Activated naive CD8-positive, alpha-beta T cell treated with anti-CD3 and anti-CD28 coated beads, Interleukin-2, amount 10 ng/mL, durations not matched to agents 7 days and 5 days (primary cell): ENCODE measurements at regions not wholly inside any gene's neighbourhood (a gene's known extent, or its start where the extent isn't known, plus 50 kb on each side); places are given as distances from the start of the nearest gene placed in this dataset.
"Not testable (repeated sequence)": the region's sequence is repeated elsewhere in the genome, so short reads cannot be mapped to it uniquely, and the experiment has no call there.

Experiments
- ATAC-seq: fragments of 150-1000 bp; cut with Tn5 transposase; one replicate; pipeline ENCODE4 v1.10.0; 2021; ENCODE audit warnings: low read depth, moderate library complexity
- POLR2A ChIA-PET: fragments of 350-600 bp; sonication (Branson Sonifier 250); formaldehyde crosslinking; loops from one replicate; lab custom pipeline; 2021; ENCODE audit warnings: antibody characterized with exemption; lab: Charles Lee
- DNase-seq: peaks from one replicate; pipeline ENCODE4 v3.0.0; 2021
- H3K27ac Mint-ChIP-seq: one replicate; pipeline ENCODE4 v1.8.0; 2022; ENCODE audit warnings: mild to moderate bottlenecking, mixed read lengths
- H3K27me3 Mint-ChIP-seq: one replicate; pipeline ENCODE4 v1.8.0; 2022; ENCODE audit warnings: mild to moderate bottlenecking, moderate library complexity, mixed read lengths
- H3K36me3 Mint-ChIP-seq: one replicate; pipeline ENCODE4 v1.8.0; 2021; ENCODE audit warnings: mild to moderate bottlenecking, mixed read lengths
- H3K4me1 Mint-ChIP-seq: one replicate; pipeline ENCODE4 v1.8.0; 2021; ENCODE audit warnings: mixed read lengths
- H3K4me3 Mint-ChIP-seq: one replicate; pipeline ENCODE4 v1.8.0; 2022; ENCODE audit warnings: mild to moderate bottlenecking, moderate library complexity, mixed read lengths
- H3K9me3 Mint-ChIP-seq: one replicate; pipeline ENCODE4 v1.8.0; 2021; ENCODE audit warnings: mixed read lengths

DNA sequence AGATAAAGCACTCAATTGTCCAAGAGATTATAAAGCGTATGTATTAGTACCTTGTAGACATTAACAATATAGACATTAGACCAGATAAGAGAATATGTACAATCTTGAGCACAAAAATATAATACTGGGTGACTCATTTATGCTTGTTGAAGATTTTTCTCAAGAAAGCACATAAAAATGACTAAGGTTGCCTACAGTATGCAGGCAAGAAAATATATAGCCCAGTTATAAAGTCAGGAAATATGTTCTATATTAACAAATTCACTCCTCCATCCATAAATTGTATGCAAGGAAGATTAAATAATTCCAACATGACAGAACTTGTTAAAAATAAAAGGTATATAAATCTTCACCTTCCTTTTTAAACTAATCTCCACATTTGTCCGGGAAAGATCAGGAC, 356.4 kb upstream of the SLC39A10 start:
- DNase-seq (no peak), ATAC-seq (no peak)
- Mint-ChIP-seq H3K4me1 (no peaks in the 10 kb centered on the region), H3K27me3 (no peaks in the 10 kb centered on the region), H3K4me3 (no peak overlapping the region), H3K36me3 (no peaks in the 10 kb centered on the region), H3K27ac (no peak overlapping the region), H3K9me3 (no peaks in the 10 kb centered on the region)
- POLR2A ChIA-PET: no interaction called here

DNA sequence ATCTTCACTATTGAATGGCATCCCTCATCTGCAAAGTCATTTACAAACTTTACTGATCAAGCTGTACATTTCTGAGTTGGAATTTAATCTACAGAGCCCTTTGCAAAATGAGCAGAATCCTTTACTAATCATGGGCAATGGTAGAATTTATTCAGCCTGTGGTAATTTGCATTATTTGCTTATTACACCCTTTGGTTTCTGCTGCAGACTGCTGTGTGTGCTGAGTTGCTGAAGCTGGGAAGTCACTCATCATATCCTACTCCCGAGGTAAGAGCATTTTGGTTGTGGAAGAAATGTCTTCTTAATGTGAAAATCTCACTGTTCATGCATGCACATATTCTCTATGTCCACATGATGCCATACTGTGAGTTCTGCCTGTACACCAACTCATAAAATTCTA, 357.4 kb upstream of the SLC39A10 start:
- POLR2A ChIA-PET: no interaction called here
- Mint-ChIP-seq H3K4me1 (no peaks in the 10 kb centered on the region), H3K27ac (no peak overlapping the region), H3K9me3 (no peaks in the 10 kb centered on the region), H3K36me3 (no peaks in the 10 kb centered on the region), H3K27me3 (no peaks in the 10 kb centered on the region), H3K4me3 (no peak overlapping the region)
- DNase-seq: no peak
- ATAC-seq: no peak

DNA sequence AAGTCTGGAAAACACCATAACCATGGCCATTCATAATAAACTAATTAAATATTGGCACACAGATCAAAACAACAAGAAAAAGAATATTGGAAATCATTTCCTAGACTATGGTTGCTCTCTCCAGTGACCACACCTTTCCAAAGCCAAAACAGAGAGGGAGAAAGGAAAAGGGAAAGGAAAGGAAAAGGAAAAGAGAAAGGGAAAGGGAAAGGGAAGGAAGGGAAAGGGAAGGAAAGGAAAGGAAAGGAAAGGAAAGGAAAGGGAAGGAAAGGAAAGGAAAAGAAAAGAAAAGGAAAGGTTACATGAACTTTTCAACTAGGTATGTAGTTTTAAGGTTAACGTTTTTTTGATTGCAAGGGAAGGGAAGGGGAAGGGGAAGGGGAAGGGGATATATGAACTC, 360.5 kb upstream of the SLC39A10 start:
- POLR2A ChIA-PET: no interaction called here
- Mint-ChIP-seq H3K27me3 (no peaks in the 10 kb centered on the region), H3K27ac (no peak overlapping the region), H3K9me3 (peaks cover 1% of the 10 kb centered on the region), H3K36me3 (no peaks in the 10 kb centered on the region), H3K4me1 (no peaks in the 10 kb centered on the region), H3K4me3 (no peak overlapping the region)
- ATAC-seq (no peak), DNase-seq (no peak)

DNA sequence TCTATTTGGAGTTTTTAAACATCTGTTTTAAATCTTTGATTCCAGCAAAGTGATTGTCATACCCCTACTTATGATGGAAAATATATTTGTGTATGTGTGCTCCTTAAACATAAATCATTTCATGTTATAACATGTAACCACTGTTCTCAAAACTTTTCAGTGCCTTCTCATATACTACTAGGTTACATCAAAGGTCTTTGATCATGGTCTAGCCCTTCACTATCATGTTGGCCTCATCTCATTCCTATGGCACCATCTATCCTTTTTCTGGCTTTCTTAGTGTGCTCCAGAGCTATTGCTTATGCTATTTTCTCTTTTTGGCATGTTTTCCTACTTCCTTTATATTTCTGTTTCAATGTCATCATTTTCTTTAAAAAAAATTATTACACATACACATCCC, 367.9 kb upstream of the SLC39A10 start:
- ATAC-seq (no peak), DNase-seq (no peak)
- POLR2A ChIA-PET: no interaction called here
- Mint-ChIP-seq H3K4me1 (no peaks in the 10 kb centered on the region), H3K4me3 (no peak overlapping the region), H3K36me3 (no peaks in the 10 kb centered on the region), H3K27ac (no peak overlapping the region), H3K27me3 (no peaks in the 10 kb centered on the region), H3K9me3 (peaks cover 1% of the 10 kb centered on the region)

DNA sequence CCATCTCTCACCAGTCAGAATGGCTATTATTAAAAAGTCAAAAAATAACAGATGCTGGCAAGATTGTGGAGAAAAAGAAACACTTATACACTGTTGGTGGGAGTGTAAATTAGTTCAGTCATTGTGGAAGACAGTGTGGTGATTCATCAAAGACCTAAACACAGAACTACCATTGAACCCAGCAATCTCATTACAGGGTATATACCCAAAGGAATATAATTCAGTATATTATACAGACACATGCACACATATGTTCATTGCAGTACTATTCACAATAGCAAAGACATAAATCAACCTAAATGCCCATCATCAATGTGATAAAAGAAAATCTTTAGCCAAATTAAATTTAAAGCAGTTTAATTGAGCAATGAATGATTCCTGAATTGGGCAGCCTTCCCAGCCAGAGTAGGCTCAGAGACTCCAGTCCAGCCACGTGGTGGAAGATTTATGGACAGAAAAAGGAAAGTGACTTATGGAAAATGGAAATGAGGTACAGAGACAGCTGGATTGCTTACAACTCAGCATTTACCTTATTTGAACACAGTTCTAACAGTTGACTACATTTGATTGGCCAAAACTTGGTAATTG, 377.1 kb upstream of the SLC39A10 start:
- Mint-ChIP-seq H3K4me3 (no peak overlapping the region), H3K9me3 (no peaks in the 10 kb centered on the region), H3K4me1 (no peaks in the 10 kb centered on the region), H3K27ac (no peak overlapping the region), H3K27me3 (no peaks in the 10 kb centered on the region), H3K36me3 (no peaks in the 10 kb centered on the region)
- ATAC-seq (no peak), DNase-seq (no peak)
- POLR2A ChIA-PET: no interaction called here

DNA sequence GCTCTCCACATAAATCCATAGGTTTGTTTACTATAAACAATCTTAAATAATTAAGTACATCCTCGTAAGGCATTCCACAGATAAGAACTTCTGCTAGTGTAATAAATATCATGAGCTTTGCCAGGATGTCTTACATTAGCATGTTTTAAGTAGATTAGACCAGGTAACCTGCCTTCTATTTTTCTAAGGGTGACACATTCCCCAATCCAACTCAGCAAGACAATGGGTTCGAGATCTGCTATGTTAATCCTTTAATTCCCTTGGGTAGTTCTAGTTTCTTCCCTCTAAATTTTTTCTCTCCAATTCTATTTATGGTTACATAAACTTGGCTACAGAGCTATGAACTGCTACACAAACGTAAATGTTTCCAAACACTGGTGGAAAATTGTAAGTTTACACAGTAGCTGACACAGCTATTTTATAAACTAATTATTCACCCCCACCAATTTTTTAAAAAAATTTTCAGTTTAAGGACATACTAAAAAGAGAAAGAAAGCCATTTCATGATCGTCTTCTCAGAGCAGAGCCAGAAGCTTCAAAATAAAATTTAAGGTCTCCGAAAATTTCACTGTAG, 386.5 kb upstream of the SLC39A10 start:
- POLR2A ChIA-PET: no interaction called here

DNA sequence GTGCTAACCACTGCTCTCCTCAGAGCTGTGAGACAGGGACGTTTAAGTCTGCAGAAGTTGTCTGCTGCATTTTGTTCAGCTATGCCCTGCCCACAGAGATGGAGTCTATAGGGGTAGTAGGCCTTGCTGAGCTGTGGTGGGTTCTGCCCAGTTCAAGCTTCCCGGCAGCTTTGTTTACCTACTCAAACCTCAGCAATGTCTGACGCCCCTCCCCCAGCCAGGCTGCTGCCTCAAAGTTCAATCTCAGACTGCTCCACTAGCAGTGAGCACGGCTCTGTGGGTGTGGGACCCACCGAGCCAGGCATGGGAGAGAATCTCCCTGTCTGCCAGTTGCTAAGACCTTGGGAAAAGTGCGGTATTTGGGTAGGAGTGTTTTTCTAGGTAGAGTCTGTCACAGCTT, 387.8 kb upstream of the SLC39A10 start:
- Mint-ChIP-seq H3K27me3 (no peaks in the 10 kb centered on the region), H3K4me1 (no peaks in the 10 kb centered on the region), H3K36me3 (no peaks in the 10 kb centered on the region), H3K4me3 (no peak overlapping the region), H3K9me3 (no peaks in the 10 kb centered on the region), H3K27ac (no peak overlapping the region)
- POLR2A ChIA-PET: no interaction called here
- no peak for ATAC-seq
- DNase-seq: no peak

More for the DNA sequence above, 386.5 kb upstream of the SLC39A10 start:
- no peaks in the 10 kb centered on the region for H3K36me3 Mint-ChIP-seq
- no peaks in the 10 kb centered on the region for H3K4me1 Mint-ChIP-seq
- DNase-seq (no peak), ATAC-seq (no peak)
- no peaks in the 10 kb centered on the region for H3K27me3 Mint-ChIP-seq
- H3K27ac Mint-ChIP-seq: no peak overlapping the region
- H3K9me3 Mint-ChIP-seq: no peaks in the 10 kb centered on the region
- no peak overlapping the region for H3K4me3 Mint-ChIP-seq

DNA sequence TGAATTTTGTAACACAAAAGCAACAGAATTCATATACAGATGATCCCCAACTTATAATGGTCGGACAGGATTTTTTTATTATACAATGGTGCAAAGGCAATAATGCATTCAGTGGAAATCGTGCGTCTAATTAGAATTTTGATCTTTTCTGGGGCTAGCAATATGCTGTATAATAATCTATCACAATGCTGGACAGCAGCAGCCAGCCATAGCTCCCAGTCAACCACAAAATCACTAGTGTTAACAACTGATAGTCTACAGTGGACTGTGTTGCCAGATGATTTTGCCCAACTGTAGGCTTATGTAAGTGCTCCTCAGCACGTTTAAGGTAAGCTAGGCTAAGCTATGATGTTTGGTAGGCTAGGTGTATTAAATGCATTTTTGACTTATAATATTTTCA, 399.0 kb upstream of the SLC39A10 start:
- no peak overlapping the region for H3K4me3 Mint-ChIP-seq
- H3K36me3 Mint-ChIP-seq: no peaks in the 10 kb centered on the region
- no peak for DNase-seq
- H3K4me1 Mint-ChIP-seq: no peaks in the 10 kb centered on the region
- H3K9me3 Mint-ChIP-seq: no peaks in the 10 kb centered on the region
- POLR2A ChIA-PET: no interaction called here
- no peaks in the 10 kb centered on the region for H3K27me3 Mint-ChIP-seq
- H3K27ac Mint-ChIP-seq: no peak overlapping the region
- ATAC-seq: no peak

DNA sequence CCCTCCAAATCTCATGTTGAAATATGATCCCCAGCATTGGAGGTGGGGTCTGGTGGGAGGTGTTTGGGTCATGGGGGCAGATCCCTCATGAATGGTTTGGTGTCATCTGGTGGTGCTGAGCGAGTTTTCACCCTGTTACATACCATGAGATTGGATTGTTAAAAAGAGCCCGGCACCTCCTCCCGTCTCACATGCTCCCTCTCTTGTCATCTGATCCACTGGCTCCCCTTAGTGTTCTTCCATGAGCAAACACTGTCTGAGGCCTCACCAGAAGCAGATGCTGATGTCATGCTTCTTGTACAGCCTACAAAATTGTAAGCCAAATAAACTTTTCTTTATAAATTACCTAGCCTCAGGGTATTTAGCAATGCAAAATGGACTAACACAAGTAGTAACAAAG, 405.0 kb upstream of the SLC39A10 start:
- H3K27me3 Mint-ChIP-seq: no peaks in the 10 kb centered on the region
- H3K27ac Mint-ChIP-seq: no peak overlapping the region
- DNase-seq: no peak
- no peak for ATAC-seq
- H3K4me3 Mint-ChIP-seq: no peak overlapping the region
- H3K9me3 Mint-ChIP-seq: peaks cover 2% of the 10 kb centered on the region
- no peaks in the 10 kb centered on the region for H3K36me3 Mint-ChIP-seq
- POLR2A ChIA-PET: no interaction called here
- H3K4me1 Mint-ChIP-seq: no peaks in the 10 kb centered on the region

DNA sequence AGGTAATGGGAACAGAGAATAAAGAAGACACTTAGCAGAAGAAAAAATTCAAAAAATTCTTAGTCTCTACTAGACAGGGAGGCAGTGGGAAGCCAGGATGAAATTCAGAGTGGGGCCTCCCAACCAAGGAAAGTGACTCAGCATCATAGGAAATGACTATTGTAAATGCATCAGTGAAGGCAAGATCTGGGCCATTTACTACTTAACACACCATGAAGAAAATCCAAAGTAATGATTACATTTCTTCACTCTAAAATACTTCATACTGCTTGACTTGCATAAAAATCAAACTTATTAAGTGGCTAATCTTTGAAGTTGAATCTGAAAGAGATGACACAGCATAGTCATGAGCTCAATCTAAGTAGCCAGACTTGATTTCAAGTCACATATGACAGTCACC, 405.8 kb upstream of the SLC39A10 start:
- no peak for DNase-seq
- H3K27ac Mint-ChIP-seq: no peak overlapping the region
- peaks cover 3% of the 10 kb centered on the region for H3K9me3 Mint-ChIP-seq
- no peaks in the 10 kb centered on the region for H3K27me3 Mint-ChIP-seq
- H3K36me3 Mint-ChIP-seq: no peaks in the 10 kb centered on the region
- POLR2A ChIA-PET: no interaction called here
- no peak overlapping the region for H3K4me3 Mint-ChIP-seq
- ATAC-seq: no peak
- no peaks in the 10 kb centered on the region for H3K4me1 Mint-ChIP-seq

DNA sequence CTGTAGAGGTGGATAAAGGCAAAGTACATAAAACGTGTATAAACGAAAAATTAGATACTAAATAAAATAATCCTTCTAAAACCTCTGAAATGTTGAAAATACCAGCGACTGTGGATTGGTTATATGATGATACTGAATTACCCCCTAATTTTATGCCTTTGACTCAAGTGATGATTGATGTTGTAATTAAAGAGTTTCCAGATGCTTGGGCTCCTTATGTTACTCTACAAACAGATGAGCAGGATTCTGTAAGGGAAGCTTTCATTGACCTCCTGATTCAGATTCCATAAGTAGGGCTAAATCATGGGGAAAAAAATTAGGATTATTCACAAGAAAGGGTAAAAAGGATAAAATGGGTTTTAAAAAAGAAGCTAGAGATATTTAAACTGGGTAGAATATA, 418.2 kb upstream of the SLC39A10 start:
- Mint-ChIP-seq H3K27ac (no peak overlapping the region), H3K4me1 (no peaks in the 10 kb centered on the region), H3K9me3 (no peaks in the 10 kb centered on the region), H3K36me3 (no peaks in the 10 kb centered on the region), H3K27me3 (no peaks in the 10 kb centered on the region), H3K4me3 (no peak overlapping the region)
- ATAC-seq: no peak
- POLR2A ChIA-PET: no interaction called here
- DNase-seq: no peak

DNA sequence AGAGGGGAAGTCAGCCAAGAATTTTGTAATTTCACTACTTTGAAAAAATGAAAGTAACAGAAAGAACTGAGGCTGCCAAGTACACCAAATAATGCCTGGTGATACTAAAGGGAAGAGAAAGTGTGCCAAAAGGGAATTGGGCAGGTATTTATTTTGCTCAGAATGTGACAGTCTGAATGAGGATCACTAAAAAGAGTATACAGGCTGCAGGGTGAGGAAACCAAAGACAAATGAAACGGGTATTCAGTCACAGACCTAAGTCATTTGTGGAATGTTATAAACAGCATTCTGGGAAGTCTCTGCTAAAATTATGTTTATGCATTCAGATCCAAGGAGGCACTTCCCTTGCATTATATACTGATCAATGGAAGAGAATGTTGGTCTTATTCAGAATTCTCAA, 418.6 kb upstream of the SLC39A10 start:
- Mint-ChIP-seq H3K4me3 (no peak overlapping the region), H3K36me3 (no peaks in the 10 kb centered on the region), H3K4me1 (no peaks in the 10 kb centered on the region), H3K27me3 (no peaks in the 10 kb centered on the region), H3K9me3 (no peaks in the 10 kb centered on the region), H3K27ac (no peak overlapping the region)
- DNase-seq: no peak
- no peak for ATAC-seq
- POLR2A ChIA-PET: no interaction called here

DNA sequence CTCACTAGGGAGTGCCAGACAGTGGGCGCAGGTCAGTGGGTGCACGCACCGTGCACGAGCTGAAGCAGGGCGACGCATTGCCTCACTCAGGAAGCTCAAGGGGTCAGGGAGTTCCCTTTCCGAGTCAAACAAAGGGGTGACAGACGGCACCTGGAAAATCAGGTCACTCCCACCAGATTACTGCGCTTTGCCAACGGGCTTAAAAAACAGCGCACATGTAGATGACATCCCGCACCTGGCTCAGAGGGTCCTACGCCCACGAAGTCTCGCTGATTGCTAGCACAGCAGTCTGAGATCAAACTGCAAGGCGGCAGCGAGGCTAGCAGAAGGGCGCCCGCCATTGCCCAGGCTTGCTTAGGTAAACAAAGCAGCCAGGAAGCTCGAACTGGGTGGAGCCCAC, 428.5 kb upstream of the SLC39A10 start:
- DNase-seq, H3K27me3 Mint-ChIP-seq, ATAC-seq, H3K4me3 Mint-ChIP-seq, POLR2A ChIA-PET, H3K36me3 Mint-ChIP-seq, H3K4me1 Mint-ChIP-seq, H3K27ac Mint-ChIP-seq, H3K9me3 Mint-ChIP-seq: not testable (repeated sequence)

DNA sequence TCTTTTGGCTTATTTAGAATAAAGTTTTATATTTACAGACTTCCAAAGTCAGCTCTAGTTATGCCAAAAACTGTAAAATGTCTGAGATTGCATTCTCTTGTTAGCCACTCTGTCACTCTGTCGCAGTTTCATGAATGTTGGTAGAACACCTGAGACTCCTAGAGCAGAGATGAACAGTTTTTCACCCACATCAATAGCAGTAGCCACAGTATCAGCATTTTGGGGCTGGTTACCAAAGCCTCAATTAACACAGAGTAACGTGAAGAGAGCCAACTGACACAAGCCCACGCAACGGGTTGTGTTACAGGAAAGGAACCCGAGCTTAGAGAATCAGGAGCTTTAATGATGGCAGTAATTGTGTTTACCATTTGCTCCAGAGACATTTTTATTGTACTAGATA, 443.0 kb upstream of the SLC39A10 start:
- POLR2A ChIA-PET: no interaction called here
- Mint-ChIP-seq H3K4me1 (no peaks in the 10 kb centered on the region), H3K36me3 (no peaks in the 10 kb centered on the region), H3K9me3 (no peaks in the 10 kb centered on the region), H3K27ac (no peak overlapping the region), H3K4me3 (no peak overlapping the region), H3K27me3 (peaks cover 3% of the 10 kb centered on the region)
- ATAC-seq (no peak), DNase-seq (no peak)

DNA sequence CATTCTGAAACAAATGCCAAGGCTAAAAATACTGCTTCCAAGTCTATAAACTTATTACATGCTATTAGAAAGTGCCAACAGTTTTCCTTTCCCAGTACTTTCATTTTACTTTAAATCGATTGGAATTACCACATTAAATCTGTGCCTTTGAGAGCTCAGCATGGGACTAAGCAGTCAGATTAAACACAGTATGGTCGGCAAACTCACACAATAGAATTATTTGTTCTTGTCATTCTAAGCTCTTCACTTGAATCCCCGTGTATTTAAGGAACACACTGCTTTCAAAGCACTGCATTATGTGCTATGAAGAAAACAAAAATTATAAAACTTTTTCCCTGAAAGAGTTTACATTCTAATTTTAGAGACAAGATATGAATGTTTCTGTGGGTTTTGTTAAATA, 444.4 kb upstream of the SLC39A10 start:
- Mint-ChIP-seq H3K27me3 (peaks cover 3% of the 10 kb centered on the region), H3K4me3 (no peak overlapping the region), H3K4me1 (no peaks in the 10 kb centered on the region), H3K36me3 (no peaks in the 10 kb centered on the region), H3K27ac (no peak overlapping the region), H3K9me3 (no peaks in the 10 kb centered on the region)
- DNase-seq (no peak), ATAC-seq (no peak)
- POLR2A ChIA-PET: no interaction called here
